ENCODE measurements at regions not wholly inside any gene's neighbourhood (a gene's known extent, or its start where the extent isn't known, plus 50 kb on each side); places are given as distances from the start of the nearest gene placed in this dataset.

GRCh38 chr9:103068753-103069152 is 73.6 kb downstream of the CYLC2 start:
- intact Hi-C loops (cut with DNase I; ENCODE audit: low total_unique reads): no loop called here
- Histone ChIP-seq H3K4me3 (no peak overlapping the region), H3K9me3 (no peaks in the 10 kb centered on the region), H3K27ac (no peak overlapping the region), H3K36me3 (no peaks in the 10 kb centered on the region), H3K27me3 (no peaks in the 10 kb centered on the region), H3K4me1 (no peaks in the 10 kb centered on the region)
- DNase-seq: no peak
- TF ChIP-seq CTCF (IDR thresholded peaks at IDR 0.05) (no peak), POLR2A (IDR thresholded peaks at IDR 0.05) (no peak)

GRCh38 chr9:103078581-103078980 is 83.4 kb downstream of the CYLC2 start:
- intact Hi-C loops (cut with DNase I; ENCODE audit: low total_unique reads): no loop called here
- DNase-seq: no peak
- no peaks in the 10 kb centered on the region for H3K9me3 ChIP-seq
- no peaks in the 10 kb centered on the region for H3K4me1 ChIP-seq
- no peaks in the 10 kb centered on the region for H3K27me3 ChIP-seq
- H3K4me3 ChIP-seq: no peak overlapping the region
- H3K36me3 ChIP-seq: no peaks in the 10 kb centered on the region
- TF ChIP-seq POLR2A (IDR thresholded peaks at IDR 0.05) (no peak), CTCF (IDR thresholded peaks at IDR 0.05) (no peak)
- H3K27ac ChIP-seq: no peak overlapping the region

- intact Hi-C loops (cut with DNase I; ENCODE audit: low total_unique reads): no loop called here
- no peak overlapping the region for H3K27ac ChIP-seq
- no peak for DNase-seq
- H3K4me1 ChIP-seq: no peaks in the 10 kb centered on the region
- H3K27me3 ChIP-seq: no peaks in the 10 kb centered on the region
- no peak for TF ChIP-seq POLR2A (IDR thresholded peaks at IDR 0.05)
- TF ChIP-seq CTCF (IDR thresholded peaks at IDR 0.05): no peak
- no peak overlapping the region for H3K4me3 ChIP-seq
- no peaks in the 10 kb centered on the region for H3K36me3 ChIP-seq
- H3K9me3 ChIP-seq: no peaks in the 10 kb centered on the region
These were observed 87.4 kb downstream of the CYLC2 start for GRCh38 chr9:103082494-103082893.

- TF ChIP-seq POLR2A (IDR thresholded peaks at IDR 0.05): no peak
- no peak for TF ChIP-seq CTCF (IDR thresholded peaks at IDR 0.05)
- H3K4me1 ChIP-seq: no peaks in the 10 kb centered on the region
- intact Hi-C loops (cut with DNase I; ENCODE audit: low total_unique reads): no loop called here
- no peaks in the 10 kb centered on the region for H3K36me3 ChIP-seq
- no peak overlapping the region for H3K27ac ChIP-seq
- DNase-seq: no peak
- H3K27me3 ChIP-seq: no peaks in the 10 kb centered on the region
- H3K9me3 ChIP-seq: no peaks in the 10 kb centered on the region
- no peak overlapping the region for H3K4me3 ChIP-seq
These were observed 94.2 kb downstream of the CYLC2 start for GRCh38 chr9:103089357-103089756.

- H3K4me1 ChIP-seq: no peaks in the 10 kb centered on the region
- no peaks in the 10 kb centered on the region for H3K27me3 ChIP-seq
- intact Hi-C loops (cut with DNase I; ENCODE audit: low total_unique reads): no loop called here
- no peak overlapping the region for H3K4me3 ChIP-seq
- no peak overlapping the region for H3K27ac ChIP-seq
- no peaks in the 10 kb centered on the region for H3K36me3 ChIP-seq
- no peaks in the 10 kb centered on the region for H3K9me3 ChIP-seq
- TF ChIP-seq CTCF (IDR thresholded peaks at IDR 0.05) (no peak), POLR2A (IDR thresholded peaks at IDR 0.05) (no peak)
- DNase-seq: no peak
These were observed 109.0 kb downstream of the CYLC2 start for GRCh38 chr9:103104101-103104500.
